ENCODE measurements at regions not wholly inside any gene's neighbourhood (a gene's known extent, or its start where the extent isn't known, plus 50 kb on each side); places are given as distances from the start of the nearest gene placed in this dataset.

- H3K4me3 ChIP-seq: no peak overlapping the region
- TF ChIP-seq SIN3B (IDR thresholded peaks at IDR 0.05; ENCODE audit: low read depth) (no peak), SP2 (IDR thresholded peaks at IDR 0.05; ENCODE audit: extremely low read depth, low read depth, low read length, poor library complexity, severe bottlenecking) (no peak), FOSL1 (tag; conservative IDR thresholded peaks at IDR 0.05) (peak; percentile 65), POLR3G (IDR thresholded peaks at IDR 0.05; ENCODE audit: extremely low read depth, insufficient read length, insufficient replicate concordance) (no peak), JUN (IDR thresholded peaks at IDR 0.05; ENCODE audit: borderline replicate concordance, low read depth, low read length) (peak; percentile 18; the same call in 1 of the 2 replicates), JUN (CRISPR knock-in tag; IDR thresholded peaks at IDR 0.05; ENCODE audit: borderline replicate concordance) (no peak), FOXP1 (CRISPR knock-in tag; IDR thresholded peaks at IDR 0.05) (no peak), EGR1 (conservative IDR thresholded peaks at IDR 0.05) (no peak)
- in situ Hi-C loops (cut with MboI) (no loop called here), intact Hi-C loops (cut with micrococcal nuclease) (no loop called here)
- H3K9me1 ChIP-seq (ENCODE audit: control insufficient read depth, insufficient read depth, low read length): no peaks in the 10 kb centered on the region
- no peak for DNase-seq (ENCODE audit: extremely low read depth in 1 of 4, low spot score in 3 of 4)
- H3K9me3 ChIP-seq (replicated peaks; ENCODE audit: control insufficient read depth, insufficient read depth, low read depth, low read length): no peaks in the 10 kb centered on the region
- no peaks in the 10 kb centered on the region for H3K36me3 ChIP-seq (ENCODE audit: control insufficient read depth, insufficient read depth, low read length)
- 29% methylated on average over 7 of the region's 9 CpGs for WGBS (ENCODE audit: insufficient coverage, low coverage, missing lambda C conversion rate)
- no peaks in the 10 kb centered on the region for H3K79me2 ChIP-seq (ENCODE audit: control insufficient read depth, insufficient read depth, low read length)
- H3K4me2 ChIP-seq (ENCODE audit: insufficient read depth, low read length): no peak overlapping the region
- CTCF ChIA-PET (ENCODE audit: low intra/inter-chr PET ratio): no interaction called here
- no TSS peak for BruUV-seq (replicated peaks)
- no peaks in the 10 kb centered on the region for H3K27me3 ChIP-seq (ENCODE audit: control insufficient read depth in 2 of 2, insufficient read depth in 2 of 2, low read length in 2 of 2)
- no peak overlapping the region for H3K9ac ChIP-seq (ENCODE audit: insufficient read depth in 1 of 2, low read depth in 2 of 2, low read length in 2 of 2)
- no peak for ATAC-seq
- POLR2A ChIA-PET: interaction anchor here (0.6 to 1.2 kb wide), 2 partner anchors 122 to 1580 kb away, joined by 3 read pairs; no protein-coding TSS in a partner anchor
- H3K4me1 ChIP-seq (replicated peaks in 1 of 2; ENCODE audit: control insufficient read depth in 2 of 2, insufficient read depth in 2 of 2, low read length in 2 of 2): peaks cover 8 to 26% of the 10 kb centered on the region in 2 experiments; a peak in 4 of 5 replicates
- FAIRE-seq: no peak
- no peak overlapping the region for H2AFZ ChIP-seq (ENCODE audit: low read depth, low read length)
- no peaks in the 10 kb centered on the region for H4K20me1 ChIP-seq (replicated peaks; ENCODE audit: control insufficient read depth, insufficient read depth, low read length)
- H3K27ac ChIP-seq (ENCODE audit: extremely low read depth, low read depth, low read length): no peak overlapping the region
Measured at GRCh38 chr2:118668431-118669424, 178.7 kb downstream of the EN1 start.

Data from K562 (cell line).